PC-3 (cell line): ENCODE measurements at regions not wholly inside any gene's neighbourhood (a gene's known extent, or its start where the extent isn't known, plus 50 kb on each side); places are given as distances from the start of the nearest gene placed in this dataset.

Experiments used
- EZH2 ChIP-seq: fragments of 300-600 bp; sonication (generic); IDR thresholded peaks from one replicate; pipeline ENCODE4 v1.6.1; 2017; ENCODE audit warnings: antibody characterized with exemption, mild to moderate bottlenecking, low read length; ENCODE audit not compliant: unreplicated experiment
- EZH2phosphoT487 ChIP-seq: fragments of 300-600 bp; sonication (generic); IDR thresholded peaks from 2 replicates; pipeline ENCODE4 v1.6.1; 2018; ENCODE audit warnings: mild to moderate bottlenecking, antibody characterized with exemption, low read length, borderline replicate concordance
- TF ChIP-seq, protein P1 (sequence below): fragments of 300-600 bp; sonication (generic); conservative IDR thresholded peaks from 2 replicates; pipeline ENCODE4 v1.5.1; 2017; ENCODE audit warnings: antibody characterized with exemption, low read depth, mild to moderate bottlenecking, low read length

DNA sequence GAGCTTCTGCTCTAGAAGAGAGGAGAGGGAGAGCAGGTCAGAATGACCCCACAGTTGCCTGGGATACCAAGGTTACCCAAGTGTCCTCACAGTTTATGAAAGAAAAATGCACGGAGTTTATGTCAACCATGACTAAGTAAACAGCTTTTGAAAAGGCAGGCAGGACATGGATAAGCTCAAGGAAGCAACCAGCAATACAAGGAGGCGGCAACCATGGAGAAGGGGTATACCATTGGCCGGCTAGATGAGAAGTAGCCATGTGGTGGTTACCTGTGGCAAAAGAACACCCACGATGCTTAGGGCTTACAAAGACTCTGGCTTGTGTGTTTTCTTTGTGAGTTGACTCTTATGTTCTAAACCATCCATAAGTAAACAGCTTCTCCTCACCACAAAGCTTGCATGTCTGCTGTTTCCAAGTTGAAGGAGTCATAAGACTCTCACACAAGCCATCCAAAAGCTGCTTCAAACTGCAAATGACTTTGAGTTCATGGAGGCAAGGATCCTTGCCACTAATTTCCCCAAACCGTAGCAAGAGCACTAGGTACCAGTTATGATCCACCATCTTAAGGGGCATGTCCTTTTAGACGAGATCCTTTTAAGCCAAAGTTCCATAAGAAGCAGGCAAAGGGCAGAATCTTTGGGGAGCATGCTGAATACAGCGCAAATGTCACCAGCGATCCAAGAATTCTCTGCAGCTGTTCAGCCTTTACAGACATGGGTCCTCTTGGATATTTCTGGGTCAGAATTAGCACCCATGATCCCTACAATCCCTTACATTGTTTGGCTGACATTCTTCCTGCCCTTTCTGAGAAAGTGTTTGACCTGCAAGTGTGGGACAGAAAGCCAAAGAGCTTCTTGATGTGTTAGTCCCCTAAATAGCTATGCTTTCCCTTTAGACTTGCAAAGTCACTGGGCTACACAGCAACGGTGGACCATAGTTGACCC is 74.8 kb upstream of the IPO5 start:
- TF ChIP-seq, protein P1, sequence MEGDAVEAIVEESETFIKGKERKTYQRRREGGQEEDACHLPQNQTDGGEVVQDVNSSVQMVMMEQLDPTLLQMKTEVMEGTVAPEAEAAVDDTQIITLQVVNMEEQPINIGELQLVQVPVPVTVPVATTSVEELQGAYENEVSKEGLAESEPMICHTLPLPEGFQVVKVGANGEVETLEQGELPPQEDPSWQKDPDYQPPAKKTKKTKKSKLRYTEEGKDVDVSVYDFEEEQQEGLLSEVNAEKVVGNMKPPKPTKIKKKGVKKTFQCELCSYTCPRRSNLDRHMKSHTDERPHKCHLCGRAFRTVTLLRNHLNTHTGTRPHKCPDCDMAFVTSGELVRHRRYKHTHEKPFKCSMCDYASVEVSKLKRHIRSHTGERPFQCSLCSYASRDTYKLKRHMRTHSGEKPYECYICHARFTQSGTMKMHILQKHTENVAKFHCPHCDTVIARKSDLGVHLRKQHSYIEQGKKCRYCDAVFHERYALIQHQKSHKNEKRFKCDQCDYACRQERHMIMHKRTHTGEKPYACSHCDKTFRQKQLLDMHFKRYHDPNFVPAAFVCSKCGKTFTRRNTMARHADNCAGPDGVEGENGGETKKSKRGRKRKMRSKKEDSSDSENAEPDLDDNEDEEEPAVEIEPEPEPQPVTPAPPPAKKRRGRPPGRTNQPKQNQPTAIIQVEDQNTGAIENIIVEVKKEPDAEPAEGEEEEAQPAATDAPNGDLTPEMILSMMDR, result no peak
- TF ChIP-seq EZH2phosphoT487, result no peak
- no peak for TF ChIP-seq EZH2
